A673 (cell line): ENCODE measurements at regions not wholly inside any gene's neighbourhood (a gene's known extent, or its start where the extent isn't known, plus 50 kb on each side); places are given as distances from the start of the nearest gene placed in this dataset.

Experiments used
- BruUV-seq: library from RNA; stranded (reverse); fragments of 400-500 nt; replicated peaks from 2 replicates; lab custom pipeline; 2021; lab: Mats Ljungman, UMichigan
- CTCF ChIA-PET: fragments of 300-600 bp; sonication (Branson Sonifier 250); formaldehyde crosslinking; loops from one replicate; lab custom pipeline; 2022; ENCODE audit warnings: antibody characterized with exemption; lab: Charles Lee
- POLR2A ChIA-PET: fragments of 300-600 bp; sonication (Branson Sonifier 250); formaldehyde crosslinking; loops from one replicate; lab custom pipeline; 2022; ENCODE audit warnings: antibody characterized with exemption; ENCODE audit not compliant: low non-redundant PET; lab: Charles Lee
- DNase-seq: peaks from one replicate; pipeline ENCODE4 v3.0.0-alpha.2; 2015; ENCODE audit warnings: low spot score
- H3K27ac ChIP-seq: fragments of 200-600 bp; sonication (generic); 2 replicates; pipeline ENCODE4 v1.5.1; 2016; ENCODE audit warnings: mixed run types, low read depth, mild to moderate bottlenecking, mixed read lengths, antibody characterized with exemption, low read length; ENCODE audit not compliant: poor library complexity, severe bottlenecking
- H3K27me3 ChIP-seq: fragments of 200-600 bp; sonication (generic); replicated peaks from 2 replicates; pipeline ENCODE4 v1.6.1; 2017; ENCODE audit warnings: mixed run types, low read depth, mild to moderate bottlenecking, mixed read lengths, antibody characterized with exemption, low read length; ENCODE audit not compliant: insufficient read depth, poor library complexity
- H3K36me3 ChIP-seq: fragments of 200-600 bp; sonication (generic); 2 replicates; pipeline ENCODE4 v1.6.1; 2016; ENCODE audit warnings: mixed run types, mild to moderate bottlenecking, mixed read lengths, antibody characterized with exemption, low read length; ENCODE audit not compliant: insufficient read depth, poor library complexity, severe bottlenecking
- H3K4me1 ChIP-seq: fragments of 200-600 bp; sonication (generic); 2 replicates; pipeline ENCODE4 v1.6.1; 2017; ENCODE audit warnings: mixed run types, mild to moderate bottlenecking, mixed read lengths, antibody characterized with exemption, low read length; ENCODE audit not compliant: insufficient read depth, poor library complexity, severe bottlenecking
- H3K4me3 ChIP-seq: fragments of 200-600 bp; sonication (generic); 2 replicates; pipeline ENCODE4 v1.5.1; 2016; ENCODE audit warnings: low read depth, mixed run types, mild to moderate bottlenecking, mixed read lengths, low read length; ENCODE audit not compliant: poor library complexity, severe bottlenecking
- H3K9me3 ChIP-seq: fragments of 200-600 bp; sonication (generic); 2 replicates; pipeline ENCODE4 v1.6.1; 2016; ENCODE audit warnings: mixed run types, low read depth, mild to moderate bottlenecking, mixed read lengths, antibody characterized with exemption, low read length; ENCODE audit not compliant: poor library complexity, severe bottlenecking
- CTCF ChIP-seq: fragments of 300-800, 200-600 bp; sonication (generic); conservative IDR thresholded peaks from 2 replicates; pipeline ENCODE4 v1.5.1; 2017; ENCODE audit warnings: low read depth, mild to moderate bottlenecking, antibody characterized with exemption, low read length, moderate library complexity, mixed read lengths
- EZH2 ChIP-seq: fragments of 200-600 bp; sonication (generic); IDR thresholded peaks from 2 replicates; pipeline ENCODE4 v1.6.1; 2017; ENCODE audit warnings: borderline replicate concordance, low read depth, mild to moderate bottlenecking, mixed read lengths, antibody characterized with exemption, low read length; ENCODE audit not compliant: poor library complexity, severe bottlenecking
- intact Hi-C: fragments of 100-400 bp; cut with micrococcal nuclease; formaldehyde crosslinking; loops from one replicate; pipeline ENCODE4 v1.10.0; 2022; ENCODE audit not compliant: unreplicated experiment

- H3K27me3 ChIP-seq, result no peaks in the 10 kb centered on the region
- BruUV-seq, result no TSS peak
- no peaks in the 10 kb centered on the region for H3K36me3 ChIP-seq
- no peak for DNase-seq
- no peak overlapping the region for H3K4me3 ChIP-seq
- no peak overlapping the region for H3K27ac ChIP-seq
- no peaks in the 10 kb centered on the region for H3K4me1 ChIP-seq
- intact Hi-C loops, result no loop called here
- TF ChIP-seq CTCF (no peak), EZH2 (no peak)
- CTCF ChIA-PET, result interaction anchor here (0.6 kb wide), 1 partner anchor 1746 kb away, joined by 4 read pairs; no protein-coding TSS in a partner anchor
- POLR2A ChIA-PET, result no interaction called here
- no peaks in the 10 kb centered on the region for H3K9me3 ChIP-seq
These were observed 122.9 kb upstream of the FMR1 start for GRCh38 chrX:147788641-147789350.

GRCh38 chrX:147800663-147801062 lies 111.1 kb upstream of the FMR1 start:
- DNase-seq, result no peak
- H3K9me3 ChIP-seq, result peaks cover 8% of the 10 kb centered on the region
- no peak overlapping the region for H3K4me3 ChIP-seq
- BruUV-seq, result no TSS peak
- ChIA-PET POLR2A (no interaction called here), CTCF (no interaction called here)
- intact Hi-C loops, result loop anchor here (5.0 kb wide), 1 partner anchor 323 kb away; no protein-coding TSS in a partner anchor
- no peak overlapping the region for H3K27ac ChIP-seq
- no peaks in the 10 kb centered on the region for H3K27me3 ChIP-seq
- TF ChIP-seq CTCF (no peak), EZH2 (no peak)
- no peaks in the 10 kb centered on the region for H3K4me1 ChIP-seq
- no peaks in the 10 kb centered on the region for H3K36me3 ChIP-seq

- TF ChIP-seq EZH2 (no peak), CTCF (peak; percentile 61)
- intact Hi-C loops, result loop anchor here (5.0 kb wide), 1 partner anchor 327 kb away; no protein-coding TSS in a partner anchor
- no TSS peak for BruUV-seq
- H3K4me1 ChIP-seq, result no peaks in the 10 kb centered on the region
- ChIA-PET CTCF (interaction anchor here (1.0 kb wide), 1 partner anchor 328 kb away, joined by 3 read pairs; no protein-coding TSS in a partner anchor), POLR2A (no interaction called here)
- H3K27me3 ChIP-seq, result no peaks in the 10 kb centered on the region
- no peak overlapping the region for H3K27ac ChIP-seq
- no peak overlapping the region for H3K4me3 ChIP-seq
- DNase-seq, result peak; percentile 26
- peaks cover 8% of the 10 kb centered on the region for H3K9me3 ChIP-seq
- no peaks in the 10 kb centered on the region for H3K36me3 ChIP-seq
These were observed 107.8 kb upstream of the FMR1 start for GRCh38 chrX:147803948-147804347.
